Activated CD4-positive, CD25-positive, alpha-beta regulatory T cell treated with anti-CD3 and anti-CD28 coated beads, Interleukin-2, amount 50 U/mL, for 16 hours (primary cell): ENCODE measurements at regions not wholly inside any gene's neighbourhood (a gene's known extent, or its start where the extent isn't known, plus 50 kb on each side); places are given as distances from the start of the nearest gene placed in this dataset.

Experiments
- DNase-seq: peaks from one replicate; pipeline ENCODE4 v3.0.0-alpha.2; 2020; ENCODE audit warnings: low read depth, low spot score

- DNase-seq: no peak
These were observed 220.1 kb upstream of the RPL34 start for GRCh38 chr4:108400309-108400708.

- no peak for DNase-seq
These were observed 220.6 kb upstream of the RPL34 start for GRCh38 chr4:108399610-108400265.

GRCh38 chr4:108398836-108399235, 221.5 kb upstream of the RPL34 start:
- DNase-seq: no peak

DNA sequence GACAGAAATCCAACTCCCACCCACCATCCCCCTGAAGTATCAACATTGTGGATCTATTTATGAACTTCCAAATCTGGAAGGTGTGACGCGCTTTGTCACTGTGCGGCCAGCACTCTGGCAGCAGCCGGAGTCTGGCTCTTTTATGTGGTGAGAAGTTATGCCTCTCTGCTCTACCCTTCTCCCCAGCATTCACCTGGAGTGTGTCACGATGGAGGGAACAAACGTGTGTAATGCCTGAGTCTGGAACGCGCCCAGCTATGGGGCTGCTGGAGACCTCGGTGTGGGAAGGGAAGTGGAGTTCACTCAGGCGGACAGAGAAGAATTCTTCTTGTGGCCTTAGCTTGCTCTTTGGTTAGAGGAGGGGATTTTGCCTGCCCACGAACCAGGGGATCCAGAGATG, 222.1 kb upstream of the RPL34 start:
- no peak for DNase-seq

GRCh38 chr4:108397850-108398249, 222.5 kb upstream of the RPL34 start:
- no peak for DNase-seq

DNA sequence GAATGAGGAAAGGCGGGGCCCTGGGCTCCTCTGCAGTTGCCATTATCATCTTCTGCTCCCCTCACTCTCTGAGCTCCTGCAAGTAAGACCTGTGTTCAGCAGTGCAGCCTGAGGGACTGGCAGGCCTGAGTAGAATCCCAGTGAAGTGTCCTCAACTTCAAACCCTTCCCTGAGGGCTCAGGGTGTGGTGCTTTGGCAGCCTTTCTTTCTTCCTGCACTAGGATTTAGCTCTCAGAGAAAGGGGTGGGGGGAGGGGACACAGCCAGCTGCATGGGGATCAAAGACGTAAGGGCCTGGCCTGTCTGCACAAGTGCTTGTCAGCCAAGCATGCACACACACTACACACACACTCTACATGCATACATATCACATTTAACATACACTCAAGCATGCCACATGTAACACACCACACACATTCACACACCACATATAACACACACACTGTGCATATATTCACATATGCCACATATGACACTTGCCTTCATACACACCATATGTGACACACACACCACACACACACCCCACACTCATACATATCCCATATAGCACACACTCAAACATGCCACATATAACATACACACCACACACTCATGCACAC, 223.4 kb upstream of the RPL34 start:
- DNase-seq: no peak

DNA sequence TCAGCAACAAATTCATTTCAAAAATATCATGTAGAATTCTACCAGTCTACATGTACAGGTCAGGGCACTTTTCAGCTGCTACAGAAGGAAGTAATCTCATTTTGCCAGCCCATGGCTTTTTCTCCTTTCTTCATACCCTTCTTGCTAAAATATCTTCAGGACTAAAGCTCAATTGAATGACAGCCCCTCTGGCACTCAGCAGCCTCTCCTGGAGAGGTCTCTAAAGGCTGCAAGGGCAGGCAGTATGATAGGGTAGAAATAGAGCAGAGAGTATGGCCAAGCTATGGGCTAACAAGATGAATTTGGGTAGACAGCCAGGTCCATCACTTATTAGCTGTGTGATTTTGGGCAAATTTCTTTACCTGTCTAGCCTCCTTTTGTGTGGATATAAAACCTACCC, 224.6 kb upstream of the RPL34 start:
- DNase-seq: no peak

GRCh38 chr4:108393890-108394472, 225.2 kb upstream of the LEF1 start:
- no peak for DNase-seq

DNA sequence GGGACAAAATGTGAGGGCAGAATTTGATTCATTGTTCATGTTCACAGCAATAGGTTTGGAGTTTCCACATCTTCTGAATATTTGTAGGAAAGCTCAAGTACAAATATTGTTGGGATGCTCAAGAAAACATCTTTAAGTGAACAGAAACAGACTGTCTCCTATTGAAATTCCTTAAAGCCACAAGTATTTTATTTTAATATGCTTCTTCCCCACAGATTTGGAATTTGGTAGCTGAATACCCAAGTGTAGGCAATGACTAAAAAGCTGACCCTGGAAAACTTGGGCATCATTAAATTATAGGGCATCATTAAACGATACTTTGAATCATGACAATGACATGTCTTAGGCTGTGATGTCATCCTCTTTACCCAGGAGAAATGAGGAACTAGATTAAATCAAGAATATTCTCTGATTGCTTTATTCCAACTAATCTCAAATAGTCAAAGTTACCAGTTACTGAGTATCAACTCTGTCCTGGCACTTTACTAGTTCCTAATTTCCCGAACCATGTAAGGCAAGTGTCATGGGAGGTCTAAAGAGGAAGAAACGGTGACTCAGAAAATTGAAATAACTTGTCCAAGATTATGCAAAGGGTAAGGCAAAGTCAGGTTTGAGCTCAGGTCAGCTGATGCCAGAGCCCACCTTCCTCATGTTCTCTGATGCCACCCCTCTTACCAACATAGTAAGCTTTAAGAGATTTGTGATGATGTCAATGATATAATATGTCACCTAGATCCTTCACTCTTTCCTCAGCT, 223.1 kb upstream of the LEF1 start:
- no peak for DNase-seq

GRCh38 chr4:108385076-108385475, 216.3 kb upstream of the LEF1 start:
- DNase-seq: no peak

GRCh38 chr4:108384544-108384943, 215.8 kb upstream of the LEF1 start:
- DNase-seq: no peak

GRCh38 chr4:108383157-108383556, 214.4 kb upstream of the LEF1 start:
- no peak for DNase-seq

DNA sequence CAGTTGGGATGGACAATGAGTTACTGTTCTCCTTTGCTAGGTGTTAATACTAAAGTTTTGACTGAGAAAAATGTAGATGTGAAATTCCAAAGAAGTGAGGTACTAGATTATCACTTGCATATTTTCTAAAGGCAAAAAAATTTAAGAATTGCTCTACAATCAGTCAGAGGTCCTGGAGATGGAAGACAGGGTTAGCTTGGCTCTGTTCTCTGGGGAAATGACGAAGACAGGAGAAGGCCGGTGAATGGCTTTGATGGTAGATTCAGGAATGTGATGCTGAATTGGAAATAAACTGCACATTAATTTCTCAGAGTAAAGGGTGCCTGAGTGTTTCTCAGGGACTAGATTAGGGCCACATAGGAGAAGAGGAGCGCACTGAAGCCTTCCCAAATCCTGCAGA, 214.0 kb upstream of the LEF1 start:
- DNase-seq: no peak

DNA sequence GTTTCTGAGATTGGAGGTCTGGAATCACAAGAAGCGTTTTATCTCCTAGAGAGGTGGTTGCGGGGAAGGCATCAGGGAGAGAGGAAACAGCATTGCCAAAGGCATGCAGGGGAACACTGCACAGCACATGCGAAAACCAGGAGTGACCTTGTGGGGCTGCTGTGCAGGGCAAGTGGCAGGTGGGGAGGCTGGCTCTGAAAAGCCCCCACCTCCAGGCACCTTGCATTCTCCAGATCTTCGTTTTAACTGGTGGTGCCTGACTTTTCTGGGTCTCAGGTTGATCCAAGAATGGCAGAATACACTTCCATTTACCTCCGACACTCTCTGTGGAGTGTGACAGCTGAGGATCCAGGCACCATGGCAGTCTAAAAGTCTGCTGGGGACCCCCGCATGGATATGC, 209.4 kb upstream of the LEF1 start:
- DNase-seq: no peak

DNA sequence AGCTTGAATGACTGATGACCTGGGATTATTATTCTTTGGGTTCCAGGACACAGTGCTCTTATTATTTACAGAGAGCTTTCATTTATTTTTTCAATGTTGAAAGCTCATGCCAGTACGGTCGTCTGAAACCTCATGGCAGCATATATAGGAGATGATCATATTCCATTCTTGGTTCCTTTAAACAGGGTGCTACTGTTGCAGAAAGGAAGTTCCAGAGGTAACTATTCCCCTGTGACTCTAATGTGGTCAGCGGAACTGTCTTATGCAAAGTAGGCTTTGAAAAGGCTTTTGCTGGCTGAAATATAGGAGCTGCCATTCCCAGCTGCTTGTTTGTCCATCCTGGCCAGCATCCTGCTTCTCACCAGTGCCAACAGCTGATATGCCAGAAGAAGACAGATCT, 208.3 kb upstream of the LEF1 start:
- no peak for DNase-seq

- DNase-seq: no peak
These were observed 206.7 kb upstream of the LEF1 start for GRCh38 chr4:108375434-108375833.

DNA sequence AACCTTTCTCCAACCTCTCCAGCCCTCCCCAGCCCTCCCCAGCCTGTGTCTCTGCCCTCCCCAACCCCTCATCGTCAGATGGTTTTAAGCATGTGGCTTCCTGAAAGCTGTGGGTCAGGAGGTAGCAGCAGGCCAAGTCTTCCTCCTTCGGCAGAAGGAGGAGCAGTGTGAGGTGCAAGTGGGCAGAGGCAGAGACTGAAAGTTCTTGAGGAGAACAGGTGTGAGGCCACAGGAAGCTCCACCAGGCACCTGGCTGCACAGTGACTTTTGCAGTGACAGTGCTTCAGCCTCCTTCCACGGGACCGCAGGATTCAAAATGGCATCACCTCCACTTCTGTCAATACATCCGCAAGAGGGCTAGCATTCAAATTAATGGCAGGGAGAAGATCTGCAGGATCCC, 203.9 kb upstream of the LEF1 start:
- no peak for DNase-seq

DNA sequence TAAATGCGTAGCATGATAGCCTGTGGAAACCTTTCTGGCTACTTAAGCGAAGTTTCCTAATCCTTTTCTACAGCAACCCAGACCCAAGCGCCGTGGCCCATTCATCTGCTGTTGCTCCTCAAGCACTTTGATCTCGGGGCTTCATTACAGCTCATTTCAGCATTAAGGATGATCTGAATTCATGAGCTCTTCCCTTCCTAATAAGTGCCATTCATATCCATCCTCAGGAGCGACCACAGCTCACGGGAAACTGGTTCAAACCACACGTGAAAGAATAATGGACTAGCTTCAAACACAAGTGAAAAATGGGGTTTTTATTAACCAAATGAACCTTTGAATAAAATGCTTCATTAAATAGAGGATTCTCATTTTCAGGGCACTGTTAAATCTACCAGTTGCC, 202.6 kb upstream of the LEF1 start:
- no peak for DNase-seq

- no peak for DNase-seq
These were observed 201.8 kb upstream of the LEF1 start for GRCh38 chr4:108370291-108371141.

DNA sequence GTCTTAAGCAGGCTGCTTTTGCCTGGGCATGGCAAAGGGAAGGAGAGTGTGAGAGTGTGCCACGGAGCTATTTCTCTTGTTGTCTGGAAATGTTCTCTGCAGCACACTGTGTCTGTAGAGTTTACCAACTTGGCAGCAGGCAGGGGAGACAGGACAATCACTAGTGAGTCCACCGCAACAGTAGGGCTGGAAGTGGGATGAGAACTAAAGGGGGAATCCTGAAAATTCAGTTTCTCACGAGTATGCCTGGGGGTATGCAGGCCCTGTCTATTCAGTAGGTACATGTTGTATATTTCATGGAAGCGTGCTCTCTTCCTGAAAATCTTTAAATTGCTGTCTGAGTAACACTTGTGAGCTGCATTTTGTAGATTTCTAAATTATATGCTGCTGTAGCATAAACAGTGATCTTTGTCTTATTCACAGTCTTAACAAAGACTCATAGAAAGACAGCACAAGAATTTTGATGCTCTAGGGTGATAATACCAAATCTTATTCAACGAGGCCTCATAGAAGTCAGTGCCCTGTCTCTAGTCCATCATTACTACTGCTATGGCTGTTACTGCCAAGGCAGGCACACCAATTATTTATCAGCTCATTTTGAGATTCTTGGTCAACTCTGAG, 200.4 kb upstream of the LEF1 start:
- no peak for DNase-seq

DNA sequence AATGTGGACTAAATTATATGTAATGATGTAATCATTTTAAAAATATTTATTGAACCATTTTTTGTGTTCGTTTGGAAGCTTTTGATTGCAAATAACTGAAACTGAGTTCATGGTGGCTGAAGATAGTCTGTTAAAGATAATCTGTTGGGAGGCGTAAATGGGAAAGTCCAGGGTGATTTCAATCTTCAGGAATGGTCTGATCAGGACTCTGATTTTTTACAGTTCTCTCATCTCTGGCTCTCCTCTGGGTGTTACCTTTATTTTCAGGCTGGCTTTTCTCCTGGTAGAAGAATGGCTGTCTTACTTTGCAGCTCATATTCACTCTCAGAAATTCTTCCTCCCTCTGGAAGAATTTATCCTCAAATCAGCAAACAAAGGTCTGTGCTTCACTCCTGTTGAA, 199.0 kb upstream of the LEF1 start:
- DNase-seq: no peak
